Uterus (tissue), 3 donors: ENCODE measurements at regions not wholly inside any gene's neighbourhood (a gene's known extent, or its start where the extent isn't known, plus 50 kb on each side); places are given as distances from the start of the nearest gene placed in this dataset.

Experiments used
- DNase-seq, 2 donors: peaks; one replicate each; pipeline ENCODE4 v3.0.0-alpha.2; 2019 to 2020
- H3K27ac ChIP-seq, 2 donors: fragments of 200-600 bp; sonication (generic); 1 replicate in 1 of 2; 2 replicates in 1 of 2; pipeline ENCODE4 v1.5.1; 2016 to 2018
- H3K27me3 ChIP-seq, 2 donors: fragments of 200-600 bp; sonication (generic); one replicate each; pipeline ENCODE4 v1.5.1; 2018 to 2019; ENCODE audit warnings: control low read depth in 1 of 2
- H3K36me3 ChIP-seq, 2 donors: fragments of 200-600 bp; sonication (generic); one replicate each; pipeline ENCODE4 v1.5.1; 2019; ENCODE audit warnings: control low read depth in 1 of 2
- H3K4me1 ChIP-seq, 2 donors: fragments of 200-600 bp; sonication (generic); one replicate each; pipeline ENCODE4 v1.5.1; 2018 to 2019; ENCODE audit warnings: control low read depth in 1 of 2
- H3K4me3 ChIP-seq, 2 donors: fragments of 200-600 bp; sonication (generic); 1 replicate in 1 of 2; 2 replicates in 1 of 2; pipeline ENCODE4 v1.5.1; 2018 to 2019; ENCODE audit warnings: mild to moderate bottlenecking in 1 of 2
- H3K9me3 ChIP-seq, 2 donors: fragments of 200-600 bp; sonication (generic); one replicate each; pipeline ENCODE4 v1.5.1; 2019; ENCODE audit warnings: control low read depth in 1 of 2
- CTCF ChIP-seq, 4 experiments: fragments of 200-600 bp in 2 of 4; fragments of 450-650 bp in 2 of 4; sonication (generic) in 2 of 4; IDR thresholded peaks; one replicate each; pipeline ENCODE4 v1.5.1; 2016 to 2019; ENCODE audit warnings: antibody characterized with exemption in 4 of 4, mild to moderate bottlenecking in 2 of 4, moderate library complexity in 1 of 4
- POLR2A ChIP-seq, 2 donors: fragments of 450-650 bp; IDR thresholded peaks; one replicate each; pipeline ENCODE4 v1.6.1; 2016; ENCODE audit warnings: antibody characterized with exemption in 2 of 2, mild to moderate bottlenecking in 1 of 2, moderate library complexity in 1 of 2
- intact Hi-C: fragments of 100-400 bp; cut with DNase I; formaldehyde crosslinking; loops from one replicate; pipeline ENCODE4 v1.15.1; 2023; ENCODE audit warnings: low total_unique reads
- donor health status: DM: yes; HTN: yes; CAD: no.

- Histone ChIP-seq H3K36me3 (no peaks in the 10 kb centered on the region), H3K9me3 (no peaks in the 10 kb centered on the region), H3K4me3 (no peak overlapping the region), H3K27me3 (no peaks in the 10 kb centered on the region), H3K4me1 (no peaks in the 10 kb centered on the region), H3K27ac (no peak overlapping the region)
- intact Hi-C loops: no loop called here
- no peak for TF ChIP-seq CTCF (IDR thresholded peaks at IDR 0.05)
- TF ChIP-seq POLR2A (IDR thresholded peaks at IDR 0.05): no peak
- no peak for DNase-seq
Observed at GRCh38 chr10:8301333-8301732, 246.8 kb downstream of the GATA3 start.

GRCh38 chr10:8301831-8302230 lies 247.3 kb downstream of the GATA3 start:
- Histone ChIP-seq H3K27ac (no peak overlapping the region), H3K4me1 (no peaks in the 10 kb centered on the region), H3K36me3 (no peaks in the 10 kb centered on the region), H3K4me3 (no peak overlapping the region), H3K27me3 (no peaks in the 10 kb centered on the region), H3K9me3 (no peaks in the 10 kb centered on the region)
- intact Hi-C loops: no loop called here
- TF ChIP-seq CTCF (IDR thresholded peaks at IDR 0.05): no peak
- TF ChIP-seq POLR2A (IDR thresholded peaks at IDR 0.05): no peak
- DNase-seq: no peak

- TF ChIP-seq POLR2A (IDR thresholded peaks at IDR 0.05) (no peak), CTCF (IDR thresholded peaks at IDR 0.05) (no peak)
Observed at GRCh38 chr10:8302565-8302964, 248.1 kb downstream of the GATA3 start.

GRCh38 chr10:8304861-8305260 lies 250.4 kb downstream of the GATA3 start:
- DNase-seq: no peak
- intact Hi-C loops: no loop called here
- Histone ChIP-seq H3K9me3 (no peaks in the 10 kb centered on the region), H3K36me3 (no peaks in the 10 kb centered on the region), H3K4me1 (no peaks in the 10 kb centered on the region), H3K27me3 (no peaks in the 10 kb centered on the region), H3K27ac (no peak overlapping the region), H3K4me3 (no peak overlapping the region)
- TF ChIP-seq POLR2A (IDR thresholded peaks at IDR 0.05) (no peak), CTCF (IDR thresholded peaks at IDR 0.05) (no peak)

More at GRCh38 chr10:8302565-8302964, 248.1 kb downstream of the GATA3 start:
- Histone ChIP-seq H3K27ac (no peak overlapping the region), H3K9me3 (no peaks in the 10 kb centered on the region), H3K4me1 (no peaks in the 10 kb centered on the region), H3K4me3 (no peak overlapping the region), H3K36me3 (no peaks in the 10 kb centered on the region), H3K27me3 (no peaks in the 10 kb centered on the region)
- intact Hi-C loops: no loop called here
- no peak for DNase-seq

GRCh38 chr10:8305876-8306652 lies 251.6 kb downstream of the GATA3 start:
- TF ChIP-seq CTCF (IDR thresholded peaks at IDR 0.05) (no peak), POLR2A (IDR thresholded peaks at IDR 0.05) (no peak)
- Histone ChIP-seq H3K27me3 (no peaks in the 10 kb centered on the region), H3K36me3 (no peaks in the 10 kb centered on the region), H3K4me3 (no peak overlapping the region), H3K27ac (no peak overlapping the region), H3K4me1 (no peaks in the 10 kb centered on the region), H3K9me3 (no peaks in the 10 kb centered on the region)
- no peak for DNase-seq
- intact Hi-C loops: no loop called here
